Transverse colon (tissue), 4 donors: ENCODE measurements at regions not wholly inside any gene's neighbourhood (a gene's known extent, or its start where the extent isn't known, plus 50 kb on each side); places are given as distances from the start of the nearest gene placed in this dataset.

Experiments
- DNase-seq: peaks from one replicate; pipeline ENCODE4 v3.0.0-alpha.2; 2019
- H3K27ac ChIP-seq, 4 donors: fragments of 200-600 bp; sonication (generic); 2 replicates each; pipeline ENCODE4 v1.5.1; 2016 to 2018; ENCODE audit warnings: inconsistent platforms in 4 of 4
- H3K27me3 ChIP-seq: fragments of 200-600 bp; sonication (generic); 2 replicates; pipeline ENCODE4 v1.5.1; 2017; ENCODE audit warnings: inconsistent platforms
- H3K36me3 ChIP-seq, 4 donors: fragments of 200-600 bp; sonication (generic); 2 replicates each; pipeline ENCODE4 v1.5.1; 2017 to 2019; ENCODE audit warnings: inconsistent platforms in 4 of 4
- H3K4me1 ChIP-seq, 4 donors: fragments of 200-600 bp; sonication (generic); 2 replicates each; pipeline ENCODE4 v1.5.1; 2017 to 2020; ENCODE audit warnings: inconsistent platforms in 4 of 4
- H3K4me3 ChIP-seq, 4 donors: fragments of 200-600 bp; sonication (generic); 1 replicate in 1 of 4; 2 replicates in 3 of 4; pipeline versions ENCODE4 v1.5.1 to v1.6.1; 2017 to 2019; ENCODE audit warnings: inconsistent platforms in 4 of 4
- H3K9me3 ChIP-seq, 2 donors: fragments of 200-600 bp; sonication (generic); 2 replicates each; pipeline ENCODE4 v1.5.1; 2017 to 2019; ENCODE audit warnings: inconsistent platforms in 2 of 2
- CTCF ChIP-seq, 5 experiments: fragments of 200-600 bp in 3 of 5; fragments of 450-650 bp in 2 of 5; sonication (generic) in 3 of 5; IDR thresholded peaks; 1 replicate in 2 of 5; 2 replicates in 3 of 5; pipeline ENCODE4 v1.5.1; 2016 to 2017; ENCODE audit warnings: antibody characterized with exemption in 5 of 5, inconsistent platforms in 3 of 5, mild to moderate bottlenecking in 2 of 5, moderate library complexity in 1 of 5
- EP300 ChIP-seq: sonication (generic); formaldehyde crosslinking; IDR thresholded peaks from one replicate; pipeline ENCODE4 v1.6.1; 2017; ENCODE audit warnings: antibody characterized with exemption, low read depth
- POLR2A ChIP-seq: fragments of 450-650 bp; IDR thresholded peaks from one replicate; pipeline ENCODE4 v1.6.1; 2016; ENCODE audit warnings: antibody characterized with exemption, mild to moderate bottlenecking, moderate library complexity
- POLR2AphosphoS5 ChIP-seq, 3 donors: sonication (generic); formaldehyde crosslinking; IDR thresholded peaks; one replicate each; pipeline ENCODE4 v1.6.1; 2016; ENCODE audit warnings: antibody characterized with exemption in 3 of 3
- WGBS, 2 donors: methylation state at CpG; one replicate each; pipeline ENCODE4 v1.1.5; 2018; ENCODE audit warnings: low coverage in 1 of 2; 5-methylcytosine and 5-hydroxymethylcytosine counted together
- in situ Hi-C, 4 donors: fragments of 200-750 bp; cut with MboI; loops; one replicate each; pipeline versions ENCODE4 v1.15.0 to v1.15.1; 2017; ENCODE audit warnings: low sequenced_read_pairs in 3 of 4, low pct_ligation_motif_present in 1 of 4, low pct_unique_long_range_greater_than_20kb in 1 of 4
- intact Hi-C: fragments of 100-400 bp; cut with DNase I; formaldehyde crosslinking; loops from one replicate; pipeline ENCODE4 v1.15.1; 2023; ENCODE audit warnings: low total_unique reads

- no peak for TF ChIP-seq CTCF (IDR thresholded peaks at IDR 0.05)
- no peak for TF ChIP-seq POLR2A
- TF ChIP-seq POLR2AphosphoS5 (IDR thresholded peaks at IDR 0.05): no peak
- no peak for TF ChIP-seq EP300
- no peak for DNase-seq
- Histone ChIP-seq H3K27me3 (no peaks in the 10 kb centered on the region), H3K4me3 (no peak overlapping the region), H3K4me1 (peaks cover 0 to 6% (median 0%) of the 10 kb centered on the region in 4 donors), H3K27ac (no peak overlapping the region), H3K9me3 (no peaks in the 10 kb centered on the region), H3K36me3 (no peaks in the 10 kb centered on the region)
- intact Hi-C loops: no loop called here
- in situ Hi-C loops: no loop called here
- 50 to 81% methylated on average over 1 to 4 of the region's 4 CpGs for WGBS, 2 donors
Measured at GRCh38 chr3:177647876-177648275, 450.6 kb upstream of the TBL1XR1 start.

GRCh38 chr3:177652556-177653291, 455.4 kb upstream of the TBL1XR1 start:
- no peak overlapping the region for H3K27ac ChIP-seq
- no peak overlapping the region for H3K4me3 ChIP-seq
- no peaks in the 10 kb centered on the region for H3K9me3 ChIP-seq
- TF ChIP-seq CTCF (IDR thresholded peaks at IDR 0.05) (no peak), EP300 (no peak), POLR2A (no peak), POLR2AphosphoS5 (IDR thresholded peaks at IDR 0.05) (no peak)
- intact Hi-C loops (loop anchor here (10.0 kb wide), 1 partner anchor 162 kb away; no protein-coding TSS in a partner anchor), in situ Hi-C loops (no loop called here)
- 77 to 79% methylated on average over 5 of the region's 5 CpGs for WGBS, 2 donors
- no peaks in the 10 kb centered on the region for H3K27me3 ChIP-seq
- peaks cover 0 to 2% (median 0%) of the 10 kb centered on the region in 4 donors for H3K4me1 ChIP-seq
- DNase-seq: no peak
- no peaks in the 10 kb centered on the region for H3K36me3 ChIP-seq

GRCh38 chr3:177657243-177657642, 460.0 kb upstream of the TBL1XR1 start:
- Histone ChIP-seq H3K4me1 (no peaks in the 10 kb centered on the region), H3K27me3 (no peaks in the 10 kb centered on the region), H3K36me3 (no peaks in the 10 kb centered on the region), H3K27ac (no peak overlapping the region), H3K4me3 (no peak overlapping the region), H3K9me3 (no peaks in the 10 kb centered on the region)
- intact Hi-C loops (loop anchor here (10.0 kb wide), 1 partner anchor 158 kb away; no protein-coding TSS in a partner anchor), in situ Hi-C loops (no loop called here)
- no peak for DNase-seq
- WGBS, 2 donors: 33 to 75% methylated on average over 1 to 4 of the region's 4 CpGs
- no peak for TF ChIP-seq POLR2AphosphoS5 (IDR thresholded peaks at IDR 0.05)
- TF ChIP-seq CTCF (IDR thresholded peaks at IDR 0.05): no peak
- no peak for TF ChIP-seq POLR2A
- no peak for TF ChIP-seq EP300

- no peaks in the 10 kb centered on the region for H3K9me3 ChIP-seq
- H3K27me3 ChIP-seq: no peaks in the 10 kb centered on the region
- no peaks in the 10 kb centered on the region for H3K4me1 ChIP-seq
- H3K4me3 ChIP-seq: no peak overlapping the region
- intact Hi-C loops (loop anchor here (10.0 kb wide), 1 partner anchor 156 kb away; no protein-coding TSS in a partner anchor), in situ Hi-C loops (no loop called here)
- no peak for DNase-seq
- TF ChIP-seq CTCF (IDR thresholded peaks at IDR 0.05) (no peak), EP300 (no peak), POLR2A (no peak), POLR2AphosphoS5 (IDR thresholded peaks at IDR 0.05) (no peak)
- no peaks in the 10 kb centered on the region for H3K36me3 ChIP-seq
- no peak overlapping the region for H3K27ac ChIP-seq
Measured at GRCh38 chr3:177658354-177658753, 461.1 kb upstream of the TBL1XR1 start.
